Fibroblast of lung (primary cell): ENCODE measurements at regions not wholly inside any gene's neighbourhood (a gene's known extent, or its start where the extent isn't known, plus 50 kb on each side); places are given as distances from the start of the nearest gene placed in this dataset.

ENCODE experiments used
- EZH2 ChIP-seq: IDR thresholded peaks from 2 replicates; pipeline ENCODE4 v1.5.1; 2012; ENCODE audit warnings: low read length, control low read depth, mild to moderate bottlenecking; ENCODE audit errors: missing control alignments
- TF ChIP-seq, protein P1 (sequence below), 2 donors: IDR thresholded peaks in 1 of 2; conservative IDR thresholded peaks in 1 of 2; 1 replicate in 1 of 2; 2 replicates in 1 of 2; pipeline ENCODE4 v1.5.1; 2011 to 2012; ENCODE audit warnings: low read length in 2 of 2, control low read depth in 1 of 2, inconsistent platforms in 1 of 2, low read depth in 1 of 2, mild to moderate bottlenecking in 1 of 2

DNA sequence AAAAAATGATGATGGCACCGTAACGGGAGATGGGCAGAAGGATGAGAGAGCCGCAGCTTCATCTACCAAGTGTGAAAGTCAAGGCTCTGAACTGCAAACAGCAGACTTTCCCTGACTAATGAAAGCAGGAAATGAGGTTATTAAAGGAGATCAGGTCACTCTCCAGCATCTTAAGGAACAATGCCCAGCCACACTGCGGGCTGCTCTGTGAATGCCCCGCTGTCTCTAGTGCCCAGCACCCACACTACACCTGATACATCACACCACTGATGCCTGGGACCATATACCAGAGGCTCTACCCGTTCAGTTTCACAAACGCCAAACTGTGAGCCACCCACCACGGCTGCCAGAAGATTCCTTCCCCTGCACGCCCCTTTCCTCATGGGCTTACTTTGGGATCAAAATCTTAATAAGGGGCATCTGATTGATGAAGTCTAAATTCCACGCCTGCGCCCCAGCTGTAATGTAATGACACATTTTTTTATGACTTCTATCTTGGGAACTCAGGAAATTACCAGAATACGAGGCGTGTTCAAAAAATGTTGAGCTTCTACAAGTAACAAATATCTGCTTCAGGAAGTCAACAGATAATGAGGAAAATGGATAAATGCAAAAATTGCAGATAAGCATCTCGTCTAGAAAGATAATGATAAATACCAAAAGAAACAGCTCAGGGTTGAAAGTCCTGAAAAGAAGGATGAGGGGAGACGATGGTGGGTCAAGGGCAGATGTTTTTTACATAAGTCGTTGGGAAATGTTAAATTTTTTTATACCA, 72.0 kb downstream of the MIS18A start:
- TF ChIP-seq, protein P1, sequence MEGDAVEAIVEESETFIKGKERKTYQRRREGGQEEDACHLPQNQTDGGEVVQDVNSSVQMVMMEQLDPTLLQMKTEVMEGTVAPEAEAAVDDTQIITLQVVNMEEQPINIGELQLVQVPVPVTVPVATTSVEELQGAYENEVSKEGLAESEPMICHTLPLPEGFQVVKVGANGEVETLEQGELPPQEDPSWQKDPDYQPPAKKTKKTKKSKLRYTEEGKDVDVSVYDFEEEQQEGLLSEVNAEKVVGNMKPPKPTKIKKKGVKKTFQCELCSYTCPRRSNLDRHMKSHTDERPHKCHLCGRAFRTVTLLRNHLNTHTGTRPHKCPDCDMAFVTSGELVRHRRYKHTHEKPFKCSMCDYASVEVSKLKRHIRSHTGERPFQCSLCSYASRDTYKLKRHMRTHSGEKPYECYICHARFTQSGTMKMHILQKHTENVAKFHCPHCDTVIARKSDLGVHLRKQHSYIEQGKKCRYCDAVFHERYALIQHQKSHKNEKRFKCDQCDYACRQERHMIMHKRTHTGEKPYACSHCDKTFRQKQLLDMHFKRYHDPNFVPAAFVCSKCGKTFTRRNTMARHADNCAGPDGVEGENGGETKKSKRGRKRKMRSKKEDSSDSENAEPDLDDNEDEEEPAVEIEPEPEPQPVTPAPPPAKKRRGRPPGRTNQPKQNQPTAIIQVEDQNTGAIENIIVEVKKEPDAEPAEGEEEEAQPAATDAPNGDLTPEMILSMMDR (conservative IDR thresholded peaks at IDR 0.05 in 1 of 2, IDR thresholded peaks at IDR 0.05 in 1 of 2; ENCODE audit: low read depth in 1 of 2, low read length in 2 of 2): no peak
- TF ChIP-seq EZH2: no peak
